ENCODE measurements at regions not wholly inside any gene's neighbourhood (a gene's known extent, or its start where the extent isn't known, plus 50 kb on each side); places are given as distances from the start of the nearest gene placed in this dataset.
A peak's percentile ranks its signal among the peaks of the same experiment; 100 is the strongest.

GRCh38 chr10:4067931-4068561 is 283.0 kb upstream of the KLF6 start:
- H3K4me2 ChIP-seq, result no peak overlapping the region
- H3K27me3 ChIP-seq, result no peaks in the 10 kb centered on the region
- TF ChIP-seq EZH2 (IDR thresholded peaks at IDR 0.05; ENCODE audit: borderline replicate concordance), result no peak
- TF ChIP-seq EZH2phosphoT487 (IDR thresholded peaks at IDR 0.05; ENCODE audit: low read depth, severe bottlenecking, unreplicated experiment), result no peak
- TF ChIP-seq CTCF (IDR thresholded peaks at IDR 0.05; ENCODE audit: poor library complexity), result no peak
- no peaks in the 10 kb centered on the region for H3K9me2 ChIP-seq (replicated peaks; ENCODE audit: insufficient read depth)
- WGBS (ENCODE audit: low lambda C conversion rate, missing lambda C conversion rate), result 50% methylated on average over 6 of the region's 6 CpGs
- H2AFZ ChIP-seq, result no peak overlapping the region
- no peaks in the 10 kb centered on the region for H4K20me1 ChIP-seq (ENCODE audit: insufficient read depth, poor library complexity, severe bottlenecking)
- H3K79me2 ChIP-seq, result no peaks in the 10 kb centered on the region
- H3K36me3 ChIP-seq (replicated peaks; ENCODE audit: insufficient read depth, low read depth), result no peaks in the 10 kb centered on the region
- H3K27ac ChIP-seq, result peak overlapping the region; percentile 79
- H3K4me1 ChIP-seq (ENCODE audit: insufficient read depth), result peaks cover 19% of the 10 kb centered on the region
- H3K9me3 ChIP-seq (ENCODE audit: low read depth), result no peaks in the 10 kb centered on the region
- no peak for DNase-seq (ENCODE audit: low spot score)
- no peak overlapping the region for H3K4me3 ChIP-seq

- Histone ChIP-seq H3K27me3 (no peaks in the 10 kb centered on the region), H3K9me3 (ENCODE audit: low read depth) (no peaks in the 10 kb centered on the region), H4K20me1 (ENCODE audit: insufficient read depth, poor library complexity, severe bottlenecking) (no peaks in the 10 kb centered on the region), H3K9me2 (replicated peaks; ENCODE audit: insufficient read depth) (no peaks in the 10 kb centered on the region), H3K4me1 (ENCODE audit: insufficient read depth) (peaks cover 19% of the 10 kb centered on the region), H3K79me2 (no peaks in the 10 kb centered on the region), H3K4me3 (no peak overlapping the region), H3K27ac (peak overlapping the region; percentile 79), H3K4me2 (no peak overlapping the region), H2AFZ (no peak overlapping the region), H3K36me3 (replicated peaks; ENCODE audit: insufficient read depth, low read depth) (no peaks in the 10 kb centered on the region)
- DNase-seq (ENCODE audit: low spot score), result no peak
- TF ChIP-seq EZH2 (IDR thresholded peaks at IDR 0.05; ENCODE audit: borderline replicate concordance), result no peak
- no peak for TF ChIP-seq EZH2phosphoT487 (IDR thresholded peaks at IDR 0.05; ENCODE audit: low read depth, severe bottlenecking, unreplicated experiment)
- no peak for TF ChIP-seq CTCF (IDR thresholded peaks at IDR 0.05; ENCODE audit: poor library complexity)
- 85% methylated on average over 5 of the region's 5 CpGs for WGBS (ENCODE audit: low lambda C conversion rate, missing lambda C conversion rate)
Observed at GRCh38 chr10:4067531-4067930, 282.5 kb upstream of the KLF6 start.

- 60% methylated on average over 4 of the region's 4 CpGs for WGBS (ENCODE audit: low lambda C conversion rate, missing lambda C conversion rate)
- H3K9me3 ChIP-seq (ENCODE audit: low read depth), result no peaks in the 10 kb centered on the region
- H3K4me2 ChIP-seq, result no peak overlapping the region
- no peaks in the 10 kb centered on the region for H3K9me2 ChIP-seq (replicated peaks; ENCODE audit: insufficient read depth)
- H4K20me1 ChIP-seq (ENCODE audit: insufficient read depth, poor library complexity, severe bottlenecking), result no peaks in the 10 kb centered on the region
- peak; percentile 47 for DNase-seq (ENCODE audit: low spot score)
- H3K79me2 ChIP-seq, result no peaks in the 10 kb centered on the region
- TF ChIP-seq EZH2phosphoT487 (IDR thresholded peaks at IDR 0.05; ENCODE audit: low read depth, severe bottlenecking, unreplicated experiment), result no peak
- TF ChIP-seq CTCF (IDR thresholded peaks at IDR 0.05; ENCODE audit: poor library complexity), result no peak
- no peak for TF ChIP-seq EZH2 (IDR thresholded peaks at IDR 0.05; ENCODE audit: borderline replicate concordance)
- H3K27ac ChIP-seq, result peak overlapping the region; percentile 79
- H3K36me3 ChIP-seq (replicated peaks; ENCODE audit: insufficient read depth, low read depth), result no peaks in the 10 kb centered on the region
- H3K4me1 ChIP-seq (ENCODE audit: insufficient read depth), result peaks cover 19% of the 10 kb centered on the region
- no peak overlapping the region for H3K4me3 ChIP-seq
- no peak overlapping the region for H2AFZ ChIP-seq
- no peaks in the 10 kb centered on the region for H3K27me3 ChIP-seq
Observed at GRCh38 chr10:4066581-4067390, 281.8 kb upstream of the KLF6 start.
